ENCODE measurements at regions not wholly inside any gene's neighbourhood (a gene's known extent, or its start where the extent isn't known, plus 50 kb on each side); places are given as distances from the start of the nearest gene placed in this dataset.
"Not testable (repeated sequence)": the region's sequence is repeated elsewhere in the genome, so short reads cannot be mapped to it uniquely, and the experiment has no call there.

GRCh38 chr12:116665666-116666304, 72.1 kb downstream of the SPRING1 start:
- no peaks in the 10 kb centered on the region for H3K36me3 ChIP-seq
- no peaks in the 10 kb centered on the region for H3K27me3 ChIP-seq
- no peaks in the 10 kb centered on the region for H3K9me3 ChIP-seq
- TF ChIP-seq CTCF (IDR thresholded peaks at IDR 0.05; ENCODE audit: low read depth, low read length), result no peak
- H3K4me1 ChIP-seq, result no peaks in the 10 kb centered on the region
- H3K4me3 ChIP-seq (ENCODE audit: low read depth, low read length), result no peak overlapping the region
- DNase-seq, result no peak

GRCh38 chr12:116664085-116664484, 73.8 kb downstream of the SPRING1 start:
- no peak for TF ChIP-seq CTCF (IDR thresholded peaks at IDR 0.05; ENCODE audit: low read depth, low read length)
- Histone ChIP-seq H3K36me3 (no peaks in the 10 kb centered on the region), H3K4me3 (ENCODE audit: low read depth, low read length) (no peak overlapping the region), H3K27me3 (no peaks in the 10 kb centered on the region), H3K9me3 (no peaks in the 10 kb centered on the region), H3K4me1 (no peaks in the 10 kb centered on the region)
- DNase-seq, result no peak

GRCh38 chr12:116662612-116663144, 75.2 kb downstream of the SPRING1 start:
- H3K36me3 ChIP-seq, result no peaks in the 10 kb centered on the region
- no peaks in the 10 kb centered on the region for H3K9me3 ChIP-seq
- no peaks in the 10 kb centered on the region for H3K27me3 ChIP-seq
- DNase-seq, result peak; percentile 51
- no peak; the same call in 1 of the 2 replicates for TF ChIP-seq CTCF (IDR thresholded peaks at IDR 0.05; ENCODE audit: low read depth, low read length)
- no peaks in the 10 kb centered on the region for H3K4me1 ChIP-seq
- H3K4me3 ChIP-seq (ENCODE audit: low read depth, low read length), result peak overlapping the region; percentile 28

DNA sequence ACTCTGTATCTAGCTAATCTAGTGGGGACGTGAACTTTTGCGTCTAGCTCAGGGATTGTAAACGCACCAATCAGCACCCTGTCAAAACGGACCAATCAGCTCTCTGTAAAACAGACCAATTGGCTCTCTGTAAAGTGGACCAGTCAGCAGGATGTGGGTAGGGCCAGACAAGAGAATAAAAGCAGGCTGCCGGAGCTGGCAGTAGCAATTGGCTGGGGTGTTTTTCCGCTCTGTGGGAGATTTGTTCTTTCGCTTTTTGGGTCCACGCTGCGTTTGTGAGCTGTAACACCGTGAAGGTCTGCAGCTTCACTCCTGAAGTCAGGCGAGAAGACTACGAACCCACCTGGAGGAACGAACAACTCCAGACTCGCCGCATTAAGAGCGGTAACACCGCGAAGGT, 76.5 kb downstream of the SPRING1 start:
- Histone ChIP-seq H3K27me3 (no peaks in the 10 kb centered on the region), H3K4me3 (ENCODE audit: low read depth, low read length) (no peak overlapping the region), H3K36me3 (no peaks in the 10 kb centered on the region), H3K4me1 (no peaks in the 10 kb centered on the region), H3K9me3 (no peaks in the 10 kb centered on the region)
- no peak for TF ChIP-seq CTCF (IDR thresholded peaks at IDR 0.05; ENCODE audit: low read depth, low read length)
- no peak for DNase-seq

DNA sequence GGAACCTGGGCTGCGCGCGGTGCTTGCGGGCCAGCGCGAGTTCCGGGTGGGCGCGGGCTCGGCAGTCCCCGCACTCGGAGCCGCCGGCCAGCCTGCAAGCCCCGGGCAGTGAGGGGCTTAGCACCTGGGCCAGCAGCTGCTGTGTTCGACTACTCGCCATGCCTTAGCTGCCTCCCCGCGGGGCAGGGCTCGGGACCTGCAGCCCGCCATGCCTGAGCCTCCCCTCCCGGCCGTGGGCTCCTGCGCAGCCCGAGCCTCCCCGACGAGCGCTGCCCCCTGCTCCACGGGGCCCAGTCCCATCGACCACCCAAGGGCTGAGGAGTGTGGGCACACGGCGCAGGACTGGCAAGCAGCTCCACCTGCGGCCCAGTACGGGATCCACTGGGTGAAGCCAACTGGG, 77.1 kb downstream of the SPRING1 start:
- not testable (repeated sequence) for H3K4me1 ChIP-seq; H3K9me3 ChIP-seq; H3K27me3 ChIP-seq; H3K36me3 ChIP-seq; DNase-seq; H3K4me3 ChIP-seq (ENCODE audit: low read depth, low read length)

DNA sequence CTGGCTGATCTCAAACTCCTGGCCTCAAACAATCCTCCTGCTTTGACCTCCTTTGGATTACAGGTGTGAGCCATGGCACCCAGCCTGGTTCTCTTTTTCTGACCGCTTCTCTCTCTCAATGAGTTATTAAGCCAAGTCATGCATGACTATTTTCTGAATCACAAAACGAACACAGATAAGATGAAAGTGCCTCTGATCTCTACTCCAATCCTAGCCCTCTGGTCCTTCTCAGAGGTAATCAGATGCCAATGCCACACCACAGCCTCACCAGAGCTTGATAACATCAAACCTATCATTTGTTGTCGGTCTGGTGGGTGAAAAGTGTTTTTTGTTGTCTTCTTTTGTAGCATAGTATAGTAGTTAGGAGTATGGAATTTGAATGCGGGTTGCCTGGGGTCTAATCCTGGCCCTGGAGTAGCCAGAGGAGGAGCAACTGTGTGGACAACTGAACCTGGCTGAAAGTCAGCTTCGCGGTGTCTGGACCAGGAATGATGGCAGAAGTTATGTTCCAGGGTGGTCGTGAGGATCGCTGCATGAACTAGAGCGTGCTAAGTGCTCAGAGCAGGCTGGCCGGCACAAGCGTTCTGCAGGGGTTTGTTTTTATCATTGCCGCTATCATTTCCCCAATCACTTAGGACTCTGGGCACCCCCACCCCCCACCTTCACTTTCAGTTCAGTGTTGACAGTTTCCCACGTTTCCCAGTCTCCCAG, 77.9 kb downstream of the SPRING1 start:
- no peaks in the 10 kb centered on the region for H3K9me3 ChIP-seq
- DNase-seq, result no peak

More for the DNA sequence above, 77.9 kb downstream of the SPRING1 start:
- Histone ChIP-seq H3K4me3 (ENCODE audit: low read depth, low read length) (no peak overlapping the region), H3K36me3 (no peaks in the 10 kb centered on the region), H3K27me3 (no peaks in the 10 kb centered on the region), H3K4me1 (no peaks in the 10 kb centered on the region)
- no peak for TF ChIP-seq CTCF (IDR thresholded peaks at IDR 0.05; ENCODE audit: low read depth, low read length)

Data from BE2C (cell line).